HepG2 (cell line): ENCODE measurements at regions not wholly inside any gene's neighbourhood (a gene's known extent, or its start where the extent isn't known, plus 50 kb on each side); places are given as distances from the start of the nearest gene placed in this dataset.

ENCODE experiments used
- ARNT ChIP-seq: fragments of 450-650 bp; IDR thresholded peaks from 2 replicates; pipeline ENCODE4 v1.6.1; 2017
- JUND ChIP-seq: sonication (generic); formaldehyde crosslinking; IDR thresholded peaks from 2 replicates; pipeline ENCODE4 v1.8.0; 2022; ENCODE audit warnings: mild to moderate bottlenecking, missing genetic modification reagents
- MED1 ChIP-seq: sonication (generic); formaldehyde crosslinking; IDR thresholded peaks from 2 replicates; pipeline ENCODE4 v1.4.0; 2020; ENCODE audit warnings: missing genetic modification reagents
- MZF1 ChIP-seq: sonication (generic); formaldehyde crosslinking; IDR thresholded peaks from 2 replicates; pipeline ENCODE4 v1.8.1; 2023; ENCODE audit warnings: mild to moderate bottlenecking, missing genetic modification reagents, borderline replicate concordance
- NBN ChIP-seq: fragments of 450-650 bp; conservative IDR thresholded peaks from 2 replicates; pipeline ENCODE4 v1.6.1; 2017
- REPIN1 ChIP-seq: sonication (generic); formaldehyde crosslinking; IDR thresholded peaks from 2 replicates; pipeline ENCODE4 v1.8.0; 2022; ENCODE audit warnings: missing genetic modification reagents, low read depth, mild to moderate bottlenecking, borderline replicate concordance
- RNF2 ChIP-seq: fragments of 450-650 bp; conservative IDR thresholded peaks from 2 replicates; pipeline ENCODE4 v1.6.1; 2016; ENCODE audit warnings: low read depth
- SMAD3 ChIP-seq: sonication (generic); formaldehyde crosslinking; IDR thresholded peaks from 2 replicates; pipeline ENCODE4 v1.4.0; 2020; ENCODE audit warnings: missing genetic modification reagents
- STAG1 ChIP-seq: sonication (generic); formaldehyde crosslinking; IDR thresholded peaks from 2 replicates; pipeline ENCODE4 v1.4.0; 2020; ENCODE audit warnings: missing genetic modification reagents
- TGIF2 ChIP-seq: IDR thresholded peaks from 2 replicates; pipeline ENCODE4 v1.6.1; 2016; ENCODE audit warnings: control low read depth, missing compliant biosample characterization
- WIZ ChIP-seq: sonication (generic); formaldehyde crosslinking; IDR thresholded peaks from 2 replicates; pipeline ENCODE4 v1.5.1; 2020; ENCODE audit warnings: mild to moderate bottlenecking, missing genetic modification reagents
- ZKSCAN8 ChIP-seq: IDR thresholded peaks from 2 replicates; pipeline ENCODE4 v1.6.1; 2016; ENCODE audit warnings: borderline replicate concordance, missing genetic modification reagents, missing compliant biosample characterization
- ZNF124 ChIP-seq: sonication (generic); formaldehyde crosslinking; IDR thresholded peaks from 2 replicates; pipeline ENCODE4 v1.4.0; 2020; ENCODE audit warnings: missing genetic modification reagents
- ZNF143 ChIP-seq: sonication (generic); formaldehyde crosslinking; IDR thresholded peaks from 2 replicates; pipeline ENCODE4 v1.4.0; 2020; ENCODE audit warnings: missing genetic modification reagents
- ZNF235 ChIP-seq: sonication (generic); formaldehyde crosslinking; IDR thresholded peaks from 2 replicates; pipeline ENCODE4 v1.8.1; 2023; ENCODE audit warnings: mild to moderate bottlenecking, missing genetic modification reagents, borderline replicate concordance
- ZNF33B ChIP-seq: sonication (generic); formaldehyde crosslinking; IDR thresholded peaks from 2 replicates; pipeline ENCODE4 v1.5.1; 2020; ENCODE audit warnings: mild to moderate bottlenecking, missing genetic modification reagents
- ZNF530 ChIP-seq: sonication (generic); formaldehyde crosslinking; IDR thresholded peaks from 2 replicates; pipeline ENCODE4 v1.5.0; 2020; ENCODE audit warnings: low read depth, mild to moderate bottlenecking, missing genetic modification reagents
- ZNF891 ChIP-seq: sonication (generic); formaldehyde crosslinking; IDR thresholded peaks from 2 replicates; pipeline ENCODE4 v1.5.0; 2020; ENCODE audit warnings: mild to moderate bottlenecking, missing genetic modification reagents
- TF ChIP-seq, protein P1 (sequence below): IDR thresholded peaks from 2 replicates; pipeline ENCODE4 v1.6.1; 2016; ENCODE audit warnings: low read depth, missing genetic modification reagents, missing compliant biosample characterization
- TF ChIP-seq, protein P2 (sequence below): IDR thresholded peaks from 2 replicates; pipeline ENCODE4 v1.6.1; 2016
- TF ChIP-seq, protein P3 (sequence below): sonication (generic); formaldehyde crosslinking; IDR thresholded peaks from 2 replicates; pipeline ENCODE4 v1.4.0; 2020; ENCODE audit warnings: mild to moderate bottlenecking, missing genetic modification reagents, borderline replicate concordance
- TF ChIP-seq, protein P4 (sequence below): sonication (generic); formaldehyde crosslinking; IDR thresholded peaks from 2 replicates; pipeline ENCODE4 v1.5.0; 2020; ENCODE audit warnings: missing genetic modification reagents
- TF ChIP-seq, protein P5 (sequence below): sonication (generic); formaldehyde crosslinking; IDR thresholded peaks from 2 replicates; pipeline ENCODE4 v1.4.0; 2020; ENCODE audit warnings: missing genetic modification reagents, borderline replicate concordance

DNA sequence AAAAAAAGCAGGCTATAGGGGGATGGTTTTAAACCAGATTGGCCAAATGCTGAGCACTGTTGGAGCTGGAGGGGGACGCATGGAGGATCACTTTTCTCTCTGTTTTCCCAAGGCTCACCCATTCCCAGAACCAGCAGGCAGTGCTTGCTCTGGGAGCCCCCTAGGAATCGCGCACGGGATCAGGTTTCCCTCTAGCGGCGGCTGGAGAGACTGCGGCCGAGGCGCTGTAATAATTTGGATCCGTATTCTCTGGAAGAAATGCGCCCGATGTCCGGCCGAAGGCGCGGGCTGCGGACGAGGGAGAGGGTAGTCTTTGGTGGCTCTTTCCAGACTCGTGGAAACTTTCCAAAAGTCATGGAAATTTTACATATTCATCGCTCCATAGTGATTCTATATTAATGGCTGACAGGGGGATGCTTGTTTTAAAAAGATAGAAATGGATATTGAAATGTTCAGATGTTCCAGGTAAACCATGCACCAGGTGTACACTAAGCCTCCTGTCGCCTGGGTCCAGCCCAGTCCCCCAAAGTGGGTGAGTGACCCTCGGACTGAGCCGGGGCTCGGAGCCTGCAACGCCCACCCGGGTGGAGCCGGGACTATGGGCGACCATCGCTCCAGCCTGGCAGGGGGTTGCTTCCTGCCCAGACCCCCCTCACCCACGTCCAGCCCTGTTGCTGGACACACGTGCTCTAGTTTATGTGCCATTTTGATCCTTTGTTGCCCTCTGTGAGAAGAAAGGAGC, 78.7 kb upstream of the PHACTR3 start (continued):
- TF ChIP-seq, protein P1, sequence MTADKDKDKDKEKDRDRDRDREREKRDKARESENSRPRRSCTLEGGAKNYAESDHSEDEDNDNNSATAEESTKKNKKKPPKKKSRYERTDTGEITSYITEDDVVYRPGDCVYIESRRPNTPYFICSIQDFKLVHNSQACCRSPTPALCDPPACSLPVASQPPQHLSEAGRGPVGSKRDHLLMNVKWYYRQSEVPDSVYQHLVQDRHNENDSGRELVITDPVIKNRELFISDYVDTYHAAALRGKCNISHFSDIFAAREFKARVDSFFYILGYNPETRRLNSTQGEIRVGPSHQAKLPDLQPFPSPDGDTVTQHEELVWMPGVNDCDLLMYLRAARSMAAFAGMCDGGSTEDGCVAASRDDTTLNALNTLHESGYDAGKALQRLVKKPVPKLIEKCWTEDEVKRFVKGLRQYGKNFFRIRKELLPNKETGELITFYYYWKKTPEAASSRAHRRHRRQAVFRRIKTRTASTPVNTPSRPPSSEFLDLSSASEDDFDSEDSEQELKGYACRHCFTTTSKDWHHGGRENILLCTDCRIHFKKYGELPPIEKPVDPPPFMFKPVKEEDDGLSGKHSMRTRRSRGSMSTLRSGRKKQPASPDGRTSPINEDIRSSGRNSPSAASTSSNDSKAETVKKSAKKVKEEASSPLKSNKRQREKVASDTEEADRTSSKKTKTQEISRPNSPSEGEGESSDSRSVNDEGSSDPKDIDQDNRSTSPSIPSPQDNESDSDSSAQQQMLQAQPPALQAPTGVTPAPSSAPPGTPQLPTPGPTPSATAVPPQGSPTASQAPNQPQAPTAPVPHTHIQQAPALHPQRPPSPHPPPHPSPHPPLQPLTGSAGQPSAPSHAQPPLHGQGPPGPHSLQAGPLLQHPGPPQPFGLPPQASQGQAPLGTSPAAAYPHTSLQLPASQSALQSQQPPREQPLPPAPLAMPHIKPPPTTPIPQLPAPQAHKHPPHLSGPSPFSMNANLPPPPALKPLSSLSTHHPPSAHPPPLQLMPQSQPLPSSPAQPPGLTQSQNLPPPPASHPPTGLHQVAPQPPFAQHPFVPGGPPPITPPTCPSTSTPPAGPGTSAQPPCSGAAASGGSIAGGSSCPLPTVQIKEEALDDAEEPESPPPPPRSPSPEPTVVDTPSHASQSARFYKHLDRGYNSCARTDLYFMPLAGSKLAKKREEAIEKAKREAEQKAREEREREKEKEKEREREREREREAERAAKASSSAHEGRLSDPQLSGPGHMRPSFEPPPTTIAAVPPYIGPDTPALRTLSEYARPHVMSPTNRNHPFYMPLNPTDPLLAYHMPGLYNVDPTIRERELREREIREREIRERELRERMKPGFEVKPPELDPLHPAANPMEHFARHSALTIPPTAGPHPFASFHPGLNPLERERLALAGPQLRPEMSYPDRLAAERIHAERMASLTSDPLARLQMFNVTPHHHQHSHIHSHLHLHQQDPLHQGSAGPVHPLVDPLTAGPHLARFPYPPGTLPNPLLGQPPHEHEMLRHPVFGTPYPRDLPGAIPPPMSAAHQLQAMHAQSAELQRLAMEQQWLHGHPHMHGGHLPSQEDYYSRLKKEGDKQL: no peak
- TF ChIP-seq MED1 (CRISPR knock-in tag) (no peak), MZF1 (CRISPR knock-in tag) (no peak), STAG1 (CRISPR knock-in tag) (peak; percentile 58), ZKSCAN8 (CRISPR knock-in tag) (no peak), ZNF530 (no peak), ARNT (no peak), WIZ (no peak), JUND (CRISPR knock-in tag) (no peak), REPIN1 (no peak), TGIF2 (CRISPR knock-in tag) (no peak), ZNF124 (no peak), ZNF143 (CRISPR knock-in tag) (no peak), RNF2 (0 out of 2 replicates have a peak, but pooled peaks have one; percentile 38), ZNF33B (CRISPR knock-in tag) (no peak), ZNF891 (CRISPR knock-in tag) (no peak), NBN (no peak), ZNF235 (CRISPR knock-in tag) (no peak), SMAD3 (CRISPR knock-in tag) (0 out of 2 replicates have a peak, but pooled peaks have one; percentile 57)
- TF ChIP-seq, protein P2, sequence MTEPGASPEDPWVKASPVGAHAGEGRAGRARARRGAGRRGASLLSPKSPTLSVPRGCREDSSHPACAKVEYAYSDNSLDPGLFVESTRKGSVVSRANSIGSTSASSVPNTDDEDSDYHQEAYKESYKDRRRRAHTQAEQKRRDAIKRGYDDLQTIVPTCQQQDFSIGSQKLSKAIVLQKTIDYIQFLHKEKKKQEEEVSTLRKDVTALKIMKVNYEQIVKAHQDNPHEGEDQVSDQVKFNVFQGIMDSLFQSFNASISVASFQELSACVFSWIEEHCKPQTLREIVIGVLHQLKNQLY (CRISPR knock-in tag): no peak
- TF ChIP-seq, protein P3, sequence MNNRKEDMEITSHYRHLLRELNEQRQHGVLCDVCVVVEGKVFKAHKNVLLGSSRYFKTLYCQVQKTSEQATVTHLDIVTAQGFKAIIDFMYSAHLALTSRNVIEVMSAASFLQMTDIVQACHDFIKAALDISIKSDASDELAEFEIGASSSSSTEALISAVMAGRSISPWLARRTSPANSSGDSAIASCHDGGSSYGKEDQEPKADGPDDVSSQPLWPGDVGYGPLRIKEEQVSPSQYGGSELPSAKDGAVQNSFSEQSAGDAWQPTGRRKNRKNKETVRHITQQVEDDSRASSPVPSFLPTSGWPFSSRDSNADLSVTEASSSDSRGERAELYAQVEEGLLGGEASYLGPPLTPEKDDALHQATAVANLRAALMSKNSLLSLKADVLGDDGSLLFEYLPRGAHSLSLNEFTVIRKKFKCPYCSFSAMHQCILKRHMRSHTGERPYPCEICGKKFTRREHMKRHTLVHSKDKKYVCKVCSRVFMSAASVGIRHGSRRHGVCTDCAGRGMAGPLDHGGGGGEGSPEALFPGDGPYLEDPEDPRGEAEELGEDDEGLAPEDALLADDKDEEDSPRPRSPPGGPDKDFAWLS (CRISPR knock-in tag): no peak
- TF ChIP-seq, protein P4, sequence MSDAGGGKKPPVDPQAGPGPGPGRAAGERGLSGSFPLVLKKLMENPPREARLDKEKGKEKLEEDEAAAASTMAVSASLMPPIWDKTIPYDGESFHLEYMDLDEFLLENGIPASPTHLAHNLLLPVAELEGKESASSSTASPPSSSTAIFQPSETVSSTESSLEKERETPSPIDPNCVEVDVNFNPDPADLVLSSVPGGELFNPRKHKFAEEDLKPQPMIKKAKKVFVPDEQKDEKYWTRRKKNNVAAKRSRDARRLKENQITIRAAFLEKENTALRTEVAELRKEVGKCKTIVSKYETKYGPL: no peak
- TF ChIP-seq, protein P5, sequence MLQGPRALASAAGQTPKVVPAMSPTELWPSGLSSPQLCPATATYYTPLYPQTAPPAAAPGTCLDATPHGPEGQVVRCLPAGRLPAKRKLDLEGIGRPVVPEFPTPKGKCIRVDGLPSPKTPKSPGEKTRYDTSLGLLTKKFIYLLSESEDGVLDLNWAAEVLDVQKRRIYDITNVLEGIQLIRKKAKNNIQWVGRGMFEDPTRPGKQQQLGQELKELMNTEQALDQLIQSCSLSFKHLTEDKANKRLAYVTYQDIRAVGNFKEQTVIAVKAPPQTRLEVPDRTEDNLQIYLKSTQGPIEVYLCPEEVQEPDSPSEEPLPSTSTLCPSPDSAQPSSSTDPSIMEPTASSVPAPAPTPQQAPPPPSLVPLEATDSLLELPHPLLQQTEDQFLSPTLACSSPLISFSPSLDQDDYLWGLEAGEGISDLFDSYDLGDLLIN (CRISPR knock-in tag): no peak
